ACHN (cell line): ENCODE measurements at regions not wholly inside any gene's neighbourhood (a gene's known extent, or its start where the extent isn't known, plus 50 kb on each side); places are given as distances from the start of the nearest gene placed in this dataset.
"Not testable (repeated sequence)": the region's sequence is repeated elsewhere in the genome, so short reads cannot be mapped to it uniquely, and the experiment has no call there.

Source experiments
- DNase-seq: peaks from one replicate; pipeline ENCODE4 v3.0.0-alpha.2; 2015
- in situ Hi-C: cut with HindIII; loops from 2 replicates; pipeline ENCODE4 v1.10.0; 2017; ENCODE audit warnings: low sequenced_read_pairs, low pct_ligation_motif_present, low pct_unique_long_range_greater_than_20kb

DNA sequence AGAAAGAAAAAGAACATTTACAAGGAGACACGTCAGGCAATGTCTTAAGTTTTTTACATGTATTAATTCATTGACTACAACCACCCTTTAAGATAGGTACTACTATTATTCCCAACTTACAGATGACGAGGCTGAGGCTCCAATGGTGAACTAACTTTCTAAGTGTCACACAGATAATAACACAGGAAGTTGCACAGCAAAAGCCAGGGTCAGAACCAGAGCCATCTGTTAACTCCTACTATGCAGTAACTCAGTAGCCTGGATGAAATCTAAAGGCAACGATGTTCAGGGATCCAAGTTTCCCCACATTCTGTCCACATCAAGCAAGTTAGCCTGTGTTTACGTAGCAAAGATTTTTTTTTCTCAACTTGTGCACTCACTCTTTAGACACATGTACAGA is 371.7 kb downstream of the PTPRC start:
- no peak for DNase-seq
- in situ Hi-C loops = no loop called here

DNA sequence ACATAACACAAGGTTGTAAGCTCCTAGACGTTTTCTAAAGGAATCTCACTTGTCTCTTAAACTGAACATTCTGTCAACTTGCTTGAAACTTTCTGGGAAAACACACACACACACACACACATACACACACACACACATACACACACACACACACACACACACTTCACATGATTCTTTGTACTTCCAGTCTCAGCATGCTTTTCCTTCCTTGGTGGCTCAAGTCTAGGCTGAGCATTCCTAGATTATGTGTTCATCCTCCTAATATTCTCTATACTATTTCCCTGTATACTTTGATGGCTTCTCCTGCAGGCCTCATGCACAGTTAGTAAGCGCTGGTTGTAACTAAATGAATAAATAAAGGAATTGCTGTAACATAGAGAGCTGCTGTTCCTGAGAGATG is 372.1 kb downstream of the PTPRC start:
- in situ Hi-C loops = no loop called here
- DNase-seq = no peak

DNA sequence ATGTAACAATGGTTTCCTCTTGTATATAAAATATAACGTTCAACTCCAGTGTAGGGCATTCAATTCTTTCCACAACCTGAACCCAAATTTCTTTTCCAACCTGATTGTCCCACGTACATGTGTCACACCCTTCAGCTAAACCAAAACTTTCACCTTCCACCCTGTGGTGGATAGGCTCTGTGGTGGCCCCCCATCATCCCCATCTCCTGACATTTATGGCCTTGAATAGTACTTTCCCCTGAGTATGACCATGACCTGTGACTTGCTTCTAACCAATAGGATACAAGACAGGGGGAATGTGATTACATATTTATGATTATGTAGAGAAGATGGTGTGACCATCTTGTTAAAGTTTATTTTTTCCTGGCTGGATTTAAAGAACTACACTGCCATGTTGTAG is 377.0 kb downstream of the PTPRC start:
- in situ Hi-C loops = no loop called here
- DNase-seq = no peak

DNA sequence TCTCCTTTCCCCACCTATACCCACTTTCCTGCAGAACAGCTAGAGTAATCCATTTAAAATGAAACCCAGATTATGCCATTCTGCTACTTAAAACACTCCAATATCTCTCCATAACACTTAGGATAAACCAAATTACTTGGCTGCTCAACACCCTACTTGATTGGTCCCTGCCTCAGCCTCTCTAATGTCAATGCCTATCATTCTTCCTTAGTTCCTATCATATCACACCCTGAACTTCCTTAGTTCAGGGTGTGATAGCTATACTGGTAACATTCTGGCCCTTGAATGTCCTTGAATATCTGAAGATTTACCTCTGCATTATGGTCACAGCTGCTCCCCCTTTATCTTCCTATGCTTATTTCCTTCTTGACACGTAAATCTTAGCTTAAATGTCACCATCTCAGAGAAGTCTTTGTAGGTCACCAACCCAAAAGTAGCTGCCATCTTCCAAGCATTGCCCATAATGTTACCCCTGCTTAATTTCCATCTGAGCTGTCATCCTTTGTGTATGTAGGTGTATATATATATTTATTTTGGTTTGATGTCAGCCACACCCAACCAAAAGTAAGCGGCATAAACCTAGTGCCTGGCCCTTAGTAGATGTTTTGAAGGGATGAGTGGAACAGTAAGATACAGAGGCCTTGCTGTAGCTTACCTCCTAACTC is 379.8 kb downstream of the PTPRC start:
- in situ Hi-C loops = no loop called here
- DNase-seq = no peak

DNA sequence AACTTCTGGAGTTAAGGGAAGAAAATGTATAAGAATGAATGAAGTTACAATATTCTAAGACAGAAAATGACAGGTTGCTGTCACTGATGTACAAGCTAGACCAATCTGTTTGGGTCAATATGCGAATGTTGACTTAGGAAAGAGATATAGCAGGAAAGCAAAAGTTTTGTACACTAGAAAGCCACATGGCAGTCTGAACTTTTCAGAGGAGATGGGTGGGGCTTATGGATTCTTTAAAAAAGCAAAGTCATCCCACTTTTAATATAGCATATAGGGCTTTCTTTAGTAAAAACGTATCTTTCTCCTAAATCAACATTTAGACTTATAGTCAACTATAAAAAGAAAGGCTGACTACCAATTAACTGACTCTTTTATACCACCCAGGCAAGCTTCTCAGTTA is 381.2 kb downstream of the PTPRC start:
- no peak for DNase-seq
- in situ Hi-C loops = no loop called here

DNA sequence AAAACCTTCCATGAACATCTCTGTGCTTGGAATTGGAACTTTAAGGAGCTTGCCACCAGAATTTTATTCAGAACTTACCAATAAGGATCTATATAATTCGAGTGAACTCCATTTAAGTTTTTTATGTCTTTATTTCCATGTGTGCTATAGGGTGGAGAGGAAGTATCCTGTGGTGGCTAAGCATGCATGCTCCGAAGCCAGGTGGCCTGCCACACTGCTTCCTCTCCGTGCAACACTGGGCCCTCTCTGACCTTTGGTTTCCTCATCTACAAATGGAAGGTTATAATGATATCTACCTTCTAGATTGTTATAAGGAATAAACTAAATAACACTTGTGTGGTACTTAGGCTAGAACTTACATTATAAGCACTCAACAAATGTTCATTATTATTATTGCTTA is 382.1 kb downstream of the PTPRC start:
- in situ Hi-C loops = no loop called here

DNA sequence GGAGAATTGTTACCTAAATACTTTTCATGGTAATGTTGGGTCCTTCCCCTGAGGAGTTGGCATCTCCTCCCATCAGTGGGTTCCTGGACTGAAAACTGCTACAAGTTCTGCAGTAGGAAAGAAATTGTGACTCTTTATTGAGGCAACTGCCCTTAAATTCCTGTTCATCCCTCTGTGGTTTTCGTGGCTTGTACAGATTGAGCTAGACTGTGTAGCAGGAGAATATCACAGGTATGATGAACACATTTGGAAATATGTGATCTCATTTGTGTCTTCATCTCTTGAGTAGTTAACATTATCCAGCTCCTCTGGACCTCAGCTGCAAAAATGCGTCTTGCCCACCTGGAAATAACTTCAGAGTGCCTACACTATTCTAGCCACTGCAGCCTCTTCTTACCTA is 390.6 kb downstream of the PTPRC start:
- in situ Hi-C loops = no loop called here
- DNase-seq = peak; percentile 7

More for the DNA sequence above, 382.1 kb downstream of the PTPRC start:
- no peak for DNase-seq

DNA sequence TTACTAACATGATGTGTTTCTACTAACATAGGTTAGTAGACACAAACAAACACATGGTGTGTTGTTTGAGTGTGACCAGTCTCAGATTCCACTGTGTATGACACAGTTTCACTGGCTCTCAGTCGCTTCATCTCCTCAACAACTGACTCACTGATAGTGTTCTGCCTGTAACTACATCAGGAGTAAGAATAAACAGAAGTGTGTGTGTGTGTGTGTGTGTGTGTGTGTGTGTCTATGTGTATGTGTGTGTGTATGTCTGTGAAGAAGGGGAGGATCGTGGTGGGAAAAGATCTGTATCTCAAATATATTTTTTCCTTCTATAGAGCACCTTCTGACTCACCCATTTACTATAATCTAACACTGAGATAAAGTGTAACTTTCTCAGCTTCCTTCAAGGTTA is 391.0 kb downstream of the PTPRC start:
- in situ Hi-C loops = no loop called here
- DNase-seq = no peak

DNA sequence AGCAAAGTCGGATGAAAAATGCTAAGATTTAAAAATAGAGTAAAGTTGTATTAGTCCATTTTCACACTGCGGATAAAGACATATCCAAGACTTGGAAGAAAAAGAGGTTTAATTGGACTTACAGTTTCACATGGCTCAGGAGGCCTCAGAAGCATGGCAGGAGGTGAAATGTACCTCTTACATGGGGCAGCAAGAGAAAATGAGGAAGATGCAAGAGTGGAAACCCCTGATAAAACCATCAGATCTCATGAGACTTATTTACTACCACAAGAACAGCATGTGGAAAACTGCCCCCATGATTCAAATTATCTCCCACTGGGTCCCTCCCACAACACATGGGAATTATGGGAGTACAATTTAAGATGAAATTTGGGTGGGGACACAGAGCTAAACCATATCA is 391.7 kb downstream of the PTPRC start:
- in situ Hi-C loops, DNase-seq: not testable (repeated sequence)

DNA sequence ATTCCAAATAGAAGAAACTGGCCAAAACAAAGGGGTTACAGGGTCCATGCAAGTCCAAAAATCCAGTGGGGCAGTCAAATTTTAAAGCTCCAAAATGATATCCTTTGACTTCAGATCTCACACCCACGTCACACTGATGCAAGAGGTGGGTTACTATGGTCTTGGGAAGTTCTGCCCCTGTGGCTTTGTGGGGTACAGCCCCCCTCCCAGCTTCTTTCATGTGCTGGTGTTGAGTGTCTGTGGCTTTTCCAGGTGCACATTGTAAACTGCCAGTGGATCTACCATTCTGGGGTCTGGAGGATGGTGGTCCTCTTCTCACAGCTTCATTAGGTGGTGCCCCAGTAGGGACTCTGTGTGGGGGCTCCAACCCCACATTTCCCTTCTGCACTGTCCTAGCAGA is 392.3 kb downstream of the PTPRC start:
- in situ Hi-C loops, DNase-seq: not testable (repeated sequence)

DNA sequence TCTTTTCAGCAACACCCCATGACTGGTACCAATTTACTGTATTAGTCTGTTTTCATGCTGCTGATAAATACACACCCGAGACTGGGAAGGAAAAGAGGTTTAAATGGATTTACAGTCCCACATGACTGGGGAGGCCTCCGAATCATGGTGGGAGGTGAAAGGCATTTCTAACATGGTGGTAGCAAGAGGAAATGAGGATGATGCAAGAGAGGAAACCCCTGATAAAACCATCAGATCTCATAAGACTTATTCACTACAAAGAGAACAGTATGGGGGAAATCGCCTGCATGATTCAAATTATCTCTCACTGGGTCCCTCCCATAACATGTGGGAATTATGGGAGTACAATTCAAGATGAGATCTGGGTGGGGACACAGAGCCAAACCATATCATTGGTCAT is 393.6 kb downstream of the PTPRC start:
- DNase-seq, in situ Hi-C loops: not testable (repeated sequence)

DNA sequence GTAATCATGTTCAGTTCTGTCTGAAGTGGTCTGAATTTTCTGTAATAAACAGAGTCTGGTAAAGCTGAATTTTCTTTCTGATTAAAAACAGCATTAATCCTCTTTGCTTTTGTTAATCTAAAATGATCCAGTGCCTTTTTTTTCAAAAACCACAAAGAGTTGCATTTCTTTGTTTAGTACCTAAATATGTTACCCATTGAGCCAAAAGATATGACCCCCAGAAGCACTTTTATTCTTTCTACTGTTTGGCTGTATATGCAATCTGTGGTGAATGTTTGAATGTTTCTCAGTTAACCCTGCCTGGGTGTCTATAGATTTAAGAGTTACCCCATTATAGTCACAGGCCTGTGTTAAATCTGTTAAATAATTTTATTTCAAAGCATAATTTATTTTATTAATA is 394.8 kb downstream of the PTPRC start:
- DNase-seq = no peak
- in situ Hi-C loops = no loop called here

DNA sequence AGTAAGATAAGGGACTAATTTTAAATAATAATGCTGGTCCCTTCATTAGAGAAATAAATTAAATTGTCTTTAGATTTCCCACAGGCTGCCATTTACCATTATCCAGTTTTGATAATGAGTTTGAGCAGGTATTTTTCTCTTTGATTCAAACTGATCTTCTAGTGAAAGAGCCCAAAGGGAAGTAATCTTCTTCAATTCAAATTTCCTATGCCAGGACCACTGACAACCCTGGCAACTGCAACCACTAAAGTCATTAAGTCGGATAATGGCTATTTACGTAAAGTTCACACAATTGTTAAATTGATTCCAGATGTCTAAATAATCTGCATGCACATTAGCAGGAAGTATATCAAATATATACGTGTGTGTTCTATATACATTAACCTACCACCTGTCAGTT is 399.3 kb downstream of the PTPRC start:
- in situ Hi-C loops = no loop called here
- no peak for DNase-seq

DNA sequence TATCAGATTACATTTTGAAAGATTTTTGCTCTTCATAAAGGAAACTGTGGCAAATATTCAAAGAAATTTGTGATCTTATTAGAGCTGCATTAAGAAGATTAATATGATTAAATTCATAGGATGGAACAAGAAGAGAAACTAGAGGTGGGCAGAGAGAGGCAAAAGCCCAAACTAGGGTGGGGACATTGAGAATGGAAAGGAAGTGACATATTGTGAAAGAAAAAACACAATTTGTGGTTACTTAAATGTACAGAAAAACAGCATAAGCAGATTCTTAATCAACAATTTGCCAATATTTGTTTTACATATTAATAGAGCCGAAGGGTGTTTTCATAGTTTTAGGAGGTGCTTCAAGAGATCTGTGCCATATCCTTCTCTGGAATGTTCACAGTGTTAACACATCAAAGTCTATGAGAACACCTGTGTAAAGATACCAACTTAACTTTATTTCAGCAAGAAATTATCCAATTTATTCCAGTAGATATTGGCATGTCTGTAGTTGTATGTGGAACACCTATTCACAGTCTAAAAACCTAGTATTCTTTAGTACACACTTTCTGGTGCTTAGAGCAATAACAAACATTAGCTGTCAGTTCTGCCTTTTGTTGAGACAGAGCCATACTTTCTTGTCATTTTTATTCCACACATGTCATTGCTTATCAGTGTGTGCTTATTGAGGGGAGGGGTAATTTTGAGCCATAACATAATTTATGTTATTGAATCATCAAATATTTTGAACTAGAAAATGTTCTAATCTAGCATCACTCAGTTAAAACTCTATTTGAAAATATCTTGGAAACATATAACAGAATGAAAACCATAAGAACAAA is 401.5 kb downstream of the PTPRC start:
- in situ Hi-C loops = no loop called here
- no peak for DNase-seq

DNA sequence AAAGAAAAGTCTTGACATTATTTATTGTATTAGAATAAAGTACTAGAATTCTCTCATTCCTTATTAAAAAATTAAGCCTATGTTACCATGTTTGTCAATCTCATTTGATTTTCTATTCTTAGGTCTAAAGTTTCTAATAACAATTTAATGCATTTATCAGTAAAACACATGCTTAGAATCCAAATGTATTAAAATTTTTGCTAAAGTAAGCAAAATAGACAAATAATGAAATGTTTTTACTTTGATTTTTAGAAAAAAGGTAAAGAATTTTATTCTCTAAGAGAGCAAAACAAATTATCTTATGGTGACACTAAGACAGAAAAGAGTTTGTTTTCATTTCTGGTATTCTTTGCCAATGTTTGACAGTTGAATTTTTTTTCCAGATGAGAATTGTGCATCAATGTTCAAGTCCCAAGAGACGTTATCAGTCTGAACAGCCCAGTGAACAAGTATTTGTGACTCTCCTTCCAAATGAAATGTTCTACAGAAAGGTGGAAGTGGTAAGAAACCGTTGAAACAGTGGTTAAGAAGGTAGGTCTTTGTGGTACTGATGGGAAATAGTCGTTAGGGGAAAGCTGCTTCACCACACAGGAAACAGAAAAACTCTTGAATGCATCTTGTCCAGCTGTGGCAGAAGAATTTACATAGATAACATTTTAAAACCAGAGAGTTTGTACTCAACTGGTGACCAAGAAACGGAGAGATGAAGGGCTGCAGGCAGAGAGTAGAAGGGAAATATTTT is 402.5 kb downstream of the PTPRC start:
- DNase-seq = no peak
- in situ Hi-C loops = no loop called here

DNA sequence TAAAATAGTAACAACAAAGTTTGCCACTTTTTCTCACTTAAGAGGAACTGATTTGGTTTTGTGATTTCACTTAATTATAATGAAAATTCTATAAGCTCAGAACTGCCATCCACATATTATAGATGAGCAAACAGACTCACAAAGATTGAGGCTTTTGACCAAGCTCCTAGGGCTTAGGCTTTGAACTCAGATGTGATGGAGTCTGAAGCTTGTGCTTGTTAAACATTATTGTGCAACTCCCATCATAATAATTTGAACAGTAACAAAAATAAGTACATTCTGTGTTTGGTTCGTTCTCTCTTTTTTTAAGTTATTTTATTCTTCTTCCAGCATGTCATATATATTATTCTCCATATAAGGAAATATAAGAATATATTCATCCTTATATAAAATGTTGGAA is 403.4 kb downstream of the PTPRC start:
- no peak for DNase-seq
- in situ Hi-C loops = no loop called here

DNA sequence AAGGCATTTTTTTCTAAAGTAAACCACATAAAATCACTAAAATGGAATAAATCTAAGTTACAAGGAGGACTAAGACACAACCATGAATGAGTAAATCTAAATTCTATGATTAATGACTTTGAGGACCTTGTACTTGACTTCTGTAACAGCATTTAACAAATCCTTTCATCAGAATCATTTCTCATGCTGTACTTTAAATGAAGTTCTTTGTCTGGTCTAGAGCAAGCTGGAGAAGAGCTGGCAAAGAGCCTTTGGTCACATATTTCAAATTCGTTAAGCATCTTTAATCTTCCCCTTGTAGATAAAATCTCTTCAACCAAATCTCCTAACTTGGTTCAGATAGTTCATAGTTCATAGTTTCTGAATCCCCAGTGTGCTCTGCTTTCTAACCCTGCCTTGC is 405.4 kb downstream of the PTPRC start:
- in situ Hi-C loops = no loop called here
- DNase-seq = no peak

DNA sequence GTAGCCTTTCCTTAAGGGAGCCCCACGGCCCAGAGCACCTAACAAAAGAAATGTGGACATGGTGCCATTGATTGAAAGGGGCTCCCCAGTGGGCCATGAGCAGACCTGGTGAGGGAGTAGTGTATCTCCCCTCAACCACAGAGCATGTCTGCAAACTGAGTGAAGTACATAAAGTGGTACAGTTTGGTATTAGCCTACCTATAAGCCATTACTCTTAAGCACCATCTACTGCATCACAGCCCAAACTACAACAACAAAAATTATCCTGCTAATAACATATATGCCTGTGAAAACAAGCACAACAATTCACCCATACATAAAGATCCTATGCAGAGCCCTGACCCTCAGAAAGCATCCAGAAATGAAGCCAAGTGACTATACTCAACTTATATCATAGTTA is 407.8 kb downstream of the PTPRC start:
- in situ Hi-C loops = no loop called here
- DNase-seq = no peak

DNA sequence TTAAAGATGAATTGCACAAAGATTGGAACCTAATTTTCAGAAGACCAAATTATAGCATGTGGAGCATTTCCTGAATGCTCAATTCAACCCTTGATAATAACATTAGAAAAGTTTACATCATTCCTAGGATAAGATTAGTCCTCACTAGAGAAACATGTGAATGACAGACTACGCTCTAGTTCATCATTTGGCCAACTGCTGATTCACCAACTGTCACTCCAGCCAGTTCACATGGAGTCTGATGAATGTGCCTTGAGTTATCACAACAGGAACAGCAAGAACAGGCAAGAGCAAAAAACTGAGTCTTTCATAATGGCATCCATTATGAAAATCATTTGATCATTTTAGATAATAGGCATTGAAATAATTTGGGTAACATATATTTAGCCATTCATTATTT is 415.9 kb downstream of the PTPRC start:
- DNase-seq = no peak

DNA sequence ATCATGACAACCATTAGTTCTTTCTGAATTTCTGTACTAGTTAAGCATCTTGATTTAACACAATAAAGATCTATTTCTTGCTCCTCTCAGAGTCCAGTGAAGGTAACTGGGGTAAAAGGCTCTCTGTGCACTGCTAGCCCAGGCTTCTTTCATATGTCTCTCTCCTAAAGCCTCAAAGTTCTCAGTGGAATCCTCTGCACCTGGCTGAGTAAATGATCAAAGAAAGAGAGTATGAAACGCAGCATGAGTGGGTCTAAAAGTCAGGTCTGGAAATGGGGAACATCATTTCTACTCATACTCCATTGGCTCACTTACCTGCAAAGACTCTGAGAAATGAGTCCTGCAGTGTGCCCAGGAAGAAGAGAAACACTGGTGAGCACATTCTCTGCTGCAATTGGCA is 418.5 kb downstream of the PTPRC start:
- in situ Hi-C loops = no loop called here
- no peak for DNase-seq

More for the DNA sequence above, 415.9 kb downstream of the PTPRC start:
- in situ Hi-C loops = no loop called here
